IMR-90 (cell line): ENCODE measurements at regions not wholly inside any gene's neighbourhood (a gene's known extent, or its start where the extent isn't known, plus 50 kb on each side); places are given as distances from the start of the nearest gene placed in this dataset.

Experiments
- ATAC-seq: fragments of 200-7000 bp; cut with Tn5 transposase; 2 replicates; pipeline ENCODE4 v1.9.1; 2020; ENCODE audit warnings: low read depth, mild to moderate bottlenecking, moderate library complexity
- BruUV-seq: library from RNA; stranded (reverse); fragments of 400-500 nt; replicated peaks from 2 replicates; lab custom pipeline; 2021; lab: Mats Ljungman, UMichigan
- CTCF ChIA-PET: fragments of 300-600 bp; formaldehyde crosslinking; extraction: SDS; loops from one replicate; lab custom pipeline; 2021; ENCODE audit warnings: antibody characterized with exemption; lab: Yijun Ruan, JAX
- POLR2A ChIA-PET: fragments of 300-600 bp; sonication (Branson Sonifier 250); formaldehyde crosslinking; loops from one replicate; lab custom pipeline; 2022; ENCODE audit warnings: antibody characterized with exemption; ENCODE audit not compliant: unreplicated experiment; lab: Charles Lee
- DNase-seq: peaks from one replicate; pipeline ENCODE4 v3.0.0; 2013
- H2AFZ ChIP-seq: replicated peaks from 2 replicates; pipeline ENCODE3; 2013; ENCODE audit warnings: low read length, mild to moderate bottlenecking; ENCODE audit not compliant: poor library complexity
- H2AK5ac ChIP-seq: 2 replicates; pipeline ENCODE4 v1.6.1; 2013; ENCODE audit warnings: low read depth, low read length, inconsistent platforms
- H2AK9ac ChIP-seq: replicated peaks from 2 replicates; pipeline ENCODE3; 2013; ENCODE audit warnings: mild to moderate bottlenecking, low read depth, low read length, moderate library complexity; ENCODE audit not compliant: poor library complexity
- H2BK120ac ChIP-seq: 2 replicates; pipeline ENCODE4 v1.6.1; 2013; ENCODE audit warnings: low read depth, low read length, inconsistent platforms
- H2BK15ac ChIP-seq: 3 replicates; pipeline ENCODE4 v1.6.1; 2013; ENCODE audit warnings: low read depth, low read length, inconsistent platforms
- H2BK20ac ChIP-seq: 2 replicates; pipeline ENCODE4 v1.6.1; 2013; ENCODE audit warnings: low read depth, mild to moderate bottlenecking, inconsistent platforms, low read length, moderate library complexity
- H2BK5ac ChIP-seq: 2 replicates; pipeline ENCODE4 v1.6.1; 2013; ENCODE audit warnings: mild to moderate bottlenecking, low read depth, low read length, inconsistent platforms; ENCODE audit not compliant: poor library complexity, severe bottlenecking
- H3K14ac ChIP-seq: replicated peaks from 2 replicates; pipeline ENCODE4 v1.6.1; 2013; ENCODE audit warnings: low read depth, low read length, inconsistent platforms
- H3K18ac ChIP-seq: 2 replicates; pipeline ENCODE4 v1.6.1; 2013; ENCODE audit warnings: low read depth, low read length, control low read depth
- H3K23ac ChIP-seq: 2 replicates; pipeline ENCODE4 v1.6.1; 2013; ENCODE audit warnings: low read depth, low read length, inconsistent platforms
- H3K27ac ChIP-seq: 2 replicates; pipeline ENCODE4 v1.5.1; 2013; ENCODE audit warnings: mild to moderate bottlenecking, control low read depth, low read length; ENCODE audit not compliant: insufficient read depth
- H3K27me3 ChIP-seq: 2 replicates; pipeline ENCODE4 v1.6.1; 2013; ENCODE audit warnings: low read length; ENCODE audit not compliant: control insufficient read depth, insufficient read depth
- H3K36me3 ChIP-seq: 2 replicates; pipeline ENCODE4 v1.6.1; 2013; ENCODE audit warnings: low read length, mixed read lengths; ENCODE audit not compliant: control insufficient read depth, insufficient read depth
- H3K4ac ChIP-seq: 2 replicates; pipeline ENCODE4 v1.6.1; 2013; ENCODE audit warnings: low read depth, low read length, inconsistent platforms
- H3K4me1 ChIP-seq: 2 replicates; pipeline ENCODE4 v1.6.1; 2013; ENCODE audit warnings: low read length, mixed read lengths; ENCODE audit not compliant: control insufficient read depth, insufficient read depth
- H3K4me2 ChIP-seq: 2 replicates; pipeline ENCODE4 v1.6.1; 2013; ENCODE audit warnings: low read depth, mild to moderate bottlenecking, control low read depth, low read length, moderate library complexity
- H3K4me3 ChIP-seq: 2 replicates; pipeline ENCODE4 v1.5.1; 2013; ENCODE audit warnings: low read depth, mild to moderate bottlenecking, control low read depth, low read length, moderate library complexity; ENCODE audit not compliant: insufficient read depth
- H3K56ac ChIP-seq: 2 replicates; pipeline ENCODE4 v1.6.1; 2013; ENCODE audit warnings: low read length, inconsistent platforms; ENCODE audit not compliant: insufficient read depth; ENCODE audit errors: extremely low read depth
- H3K79me1 ChIP-seq, 2 experiments: 2 replicates each; pipeline ENCODE4 v1.6.1; 2013; ENCODE audit warnings: low read length in 2 of 2, inconsistent platforms in 1 of 2, low read depth in 1 of 2
- H3K9ac ChIP-seq: 2 replicates; pipeline ENCODE4 v1.6.1; 2013; ENCODE audit warnings: low read depth, low read length, control low read depth
- H3K9me1 ChIP-seq: 2 replicates; pipeline ENCODE4 v1.6.1; 2013; ENCODE audit warnings: low read length, inconsistent platforms; ENCODE audit not compliant: insufficient read depth
- H3K9me3 ChIP-seq: 2 replicates; pipeline ENCODE4 v1.6.1; 2013; ENCODE audit warnings: low read length; ENCODE audit not compliant: control insufficient read depth, insufficient read depth
- H4K20me1 ChIP-seq: 2 replicates; pipeline ENCODE4 v1.6.1; 2013; ENCODE audit warnings: low read length, inconsistent platforms; ENCODE audit not compliant: insufficient read depth
- H4K5ac ChIP-seq: 2 replicates; pipeline ENCODE4 v1.6.1; 2013; ENCODE audit warnings: mild to moderate bottlenecking, low read depth, low read length, control low read depth
- H4K8ac ChIP-seq, 2 experiments: 2 replicates each; pipeline ENCODE4 v1.6.1; 2013; ENCODE audit warnings: low read depth in 2 of 2, low read length in 2 of 2, control low read depth in 1 of 2, inconsistent platforms in 1 of 2
- H4K91ac ChIP-seq: 2 replicates; pipeline ENCODE4 v1.6.1; 2013; ENCODE audit warnings: low read depth, low read length, inconsistent platforms; ENCODE audit not compliant: insufficient read depth
- FOS ChIP-seq: fragments of 150-350 bp; IDR thresholded peaks from 2 replicates; pipeline ENCODE4 v1.6.1; 2016; ENCODE audit warnings: low read depth, low read length
- MAFK ChIP-seq: IDR thresholded peaks from 2 replicates; pipeline ENCODE4 v1.6.1; 2012; ENCODE audit warnings: low read depth, low read length, improper control_type of control experiment
- MAZ ChIP-seq: IDR thresholded peaks from 2 replicates; pipeline ENCODE4 v1.6.1; 2012; ENCODE audit warnings: low read depth, mild to moderate bottlenecking, low read length, improper control_type of control experiment, moderate library complexity, borderline replicate concordance
- POLR2A ChIP-seq: IDR thresholded peaks from 2 replicates; pipeline ENCODE4 v1.6.1; 2012; ENCODE audit warnings: mild to moderate bottlenecking, low read depth, low read length
- RAD21 ChIP-seq: IDR thresholded peaks from 2 replicates; pipeline ENCODE4 v1.6.1; 2012; ENCODE audit warnings: low read length, improper control_type of control experiment
- SMC3 ChIP-seq: fragments of 150-350 bp; IDR thresholded peaks from 2 replicates; pipeline ENCODE4 v1.6.1; 2016; ENCODE audit warnings: low read depth, mild to moderate bottlenecking, antibody characterized with exemption, low read length, moderate library complexity
- WGBS, 2 experiments: methylation state at CpG; one replicate each; pipeline versions ENCODE4 v1.1.5 to v1.1.7; 2013; ENCODE audit warnings: missing lambda C conversion rate in 2 of 2; ENCODE audit not compliant: insufficient read length in 1 of 2; ENCODE audit errors: extremely low coverage in 2 of 2; 5-methylcytosine and 5-hydroxymethylcytosine counted together
- dilution Hi-C: fragments of 300-500 bp; cut with HindIII; formaldehyde crosslinking; loops from one replicate; pipeline ENCODE4 v1.14.3; 2018; ENCODE audit warnings: low sequenced_read_pairs; ENCODE audit not compliant: unreplicated experiment
- in situ Hi-C: fragments of 300-500 bp; cut with MboI; formaldehyde crosslinking; loops from 3 replicates; pipeline ENCODE4 v1.14.3; 2019; ENCODE audit warnings: low sequenced_read_pairs, inconsistent platforms, mixed read lengths
- intact Hi-C: fragments of 100-400 bp; cut with micrococcal nuclease; formaldehyde crosslinking; loops from 2 replicates; pipeline ENCODE4 v1.10.0; 2022
- TF ChIP-seq, protein P1 (sequence below): conservative IDR thresholded peaks from 2 replicates; pipeline ENCODE4 v1.5.1; 2012; ENCODE audit warnings: mild to moderate bottlenecking, low read depth, low read length, improper control_type of control experiment

DNA sequence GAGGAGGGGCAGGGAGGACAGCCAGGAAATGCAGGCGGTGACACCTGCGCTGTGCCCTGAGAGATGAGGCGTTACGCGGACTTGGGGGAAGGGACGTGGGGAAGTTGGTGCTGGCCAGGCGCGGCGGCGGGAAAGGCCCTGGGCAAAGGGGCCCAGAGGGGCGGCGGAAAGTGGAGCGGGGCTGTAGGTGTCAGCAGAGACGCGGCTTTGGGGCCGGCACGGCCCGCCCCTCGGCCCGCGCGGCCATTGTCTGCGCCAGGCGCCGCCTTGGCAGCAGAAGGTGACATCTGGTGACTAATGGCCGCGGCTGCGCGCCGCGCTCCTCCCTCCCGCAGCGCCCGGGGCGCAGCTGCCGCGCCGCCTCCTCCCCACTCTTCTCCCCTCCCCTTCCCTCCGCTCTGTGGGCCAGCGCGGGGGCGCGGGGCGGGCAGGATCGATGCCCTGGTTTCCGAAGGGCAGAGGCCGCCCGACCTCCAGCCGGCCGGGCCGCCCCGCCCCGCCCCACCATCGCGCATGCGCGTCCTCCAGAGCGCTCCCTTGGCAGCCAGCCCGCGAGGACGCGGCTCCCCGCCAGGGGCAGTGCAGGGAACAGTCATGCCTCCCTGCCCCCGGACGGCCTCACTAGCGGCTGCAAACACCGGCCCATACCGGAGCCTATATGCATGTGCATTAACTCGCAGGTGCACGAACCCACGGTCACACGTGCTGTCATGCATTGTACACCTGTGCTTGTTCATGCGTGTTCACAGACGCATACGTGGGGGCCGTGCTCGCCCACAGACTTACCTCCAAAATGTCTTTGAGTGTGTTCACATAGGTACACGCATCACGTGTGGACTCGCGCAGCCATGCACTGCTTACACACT, 269.6 kb downstream of the RPS24 start:
- no peaks in the 10 kb centered on the region; the same call in 1 of the 2 replicates for H3K9me3 ChIP-seq
- POLR2A ChIA-PET = no interaction called here
- peak overlapping the region; percentile 16; the same call in 1 of the 2 replicates for H2BK20ac ChIP-seq
- H3K18ac ChIP-seq = peak overlapping the region; percentile 48
- H3K27ac ChIP-seq = peak overlapping the region; percentile 69
- peak overlapping the region; percentile 82 for H3K9ac ChIP-seq
- peak overlapping the region; percentile 74 for H4K5ac ChIP-seq
- no peaks in the 10 kb centered on the region; the same call in 1 of the 2 replicates for H4K20me1 ChIP-seq
- no TSS peak for BruUV-seq
- peaks cover 10% of the 10 kb centered on the region for H3K9me1 ChIP-seq
- H2AK5ac ChIP-seq = peak overlapping the region; percentile 77; the same call in 1 of the 2 replicates
- H3K4me3 ChIP-seq = peak overlapping the region; percentile 62
- peak overlapping the region; percentile 95; the same call in 2 of the 3 replicates for H2BK15ac ChIP-seq
- peak overlapping the region; percentile 95 for H2AFZ ChIP-seq
- peak overlapping the region; percentile 87 for H3K4me2 ChIP-seq
- intact Hi-C loops (loop anchor here (1.0 to 10.0 kb wide), 6 partner anchors 91 to 766 kb away; partner anchors contain the start of gene ZMIZ1), in situ Hi-C loops (loop anchor here (10.0 kb wide), 1 partner anchor 258 kb away; no protein-coding TSS in a partner anchor), dilution Hi-C loops (no loop called here)
- H4K91ac ChIP-seq = peak overlapping the region; percentile 95
- peak overlapping the region; percentile 87 for H2AK9ac ChIP-seq
- H2BK120ac ChIP-seq = peak overlapping the region; percentile 86
- H2BK5ac ChIP-seq = peak overlapping the region; percentile 62
- ATAC-seq (peak; percentile 100), DNase-seq (peak; percentile 85)
- peak overlapping the region; percentile 94 for H3K4ac ChIP-seq
- peak overlapping the region; percentile 60; the same call in 1 of the 2 replicates for H3K56ac ChIP-seq
- TF ChIP-seq SMC3 (peak; percentile 54), MAZ (peak; percentile 92; the same call in 1 of the 2 replicates), FOS (no peak), MAFK (no peak), RAD21 (peak; percentile 77), POLR2A (peak; percentile 63; the same call in 1 of the 2 replicates)
- TF ChIP-seq, protein P1, sequence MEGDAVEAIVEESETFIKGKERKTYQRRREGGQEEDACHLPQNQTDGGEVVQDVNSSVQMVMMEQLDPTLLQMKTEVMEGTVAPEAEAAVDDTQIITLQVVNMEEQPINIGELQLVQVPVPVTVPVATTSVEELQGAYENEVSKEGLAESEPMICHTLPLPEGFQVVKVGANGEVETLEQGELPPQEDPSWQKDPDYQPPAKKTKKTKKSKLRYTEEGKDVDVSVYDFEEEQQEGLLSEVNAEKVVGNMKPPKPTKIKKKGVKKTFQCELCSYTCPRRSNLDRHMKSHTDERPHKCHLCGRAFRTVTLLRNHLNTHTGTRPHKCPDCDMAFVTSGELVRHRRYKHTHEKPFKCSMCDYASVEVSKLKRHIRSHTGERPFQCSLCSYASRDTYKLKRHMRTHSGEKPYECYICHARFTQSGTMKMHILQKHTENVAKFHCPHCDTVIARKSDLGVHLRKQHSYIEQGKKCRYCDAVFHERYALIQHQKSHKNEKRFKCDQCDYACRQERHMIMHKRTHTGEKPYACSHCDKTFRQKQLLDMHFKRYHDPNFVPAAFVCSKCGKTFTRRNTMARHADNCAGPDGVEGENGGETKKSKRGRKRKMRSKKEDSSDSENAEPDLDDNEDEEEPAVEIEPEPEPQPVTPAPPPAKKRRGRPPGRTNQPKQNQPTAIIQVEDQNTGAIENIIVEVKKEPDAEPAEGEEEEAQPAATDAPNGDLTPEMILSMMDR = peak; percentile 75
- CTCF ChIA-PET = interaction anchor here (1.2 to 1.4 kb wide), 2 partner anchors 56 to 94 kb away, joined by 3 to 4 read pairs; no protein-coding TSS in a partner anchor
- 8% methylated on average over 45 of the region's 81 CpGs; no CpG with 5 or more reads in 1 of the 2 experiments for WGBS, 2 experiments
- H3K36me3 ChIP-seq = no peaks in the 10 kb centered on the region
- 0 out of 2 replicates have a peak, but pooled peaks cover 2% of the 10 kb centered on the region for H3K27me3 ChIP-seq
- H3K4me1 ChIP-seq = peaks cover 3% of the 10 kb centered on the region; the same call in 1 of the 2 replicates
- peak overlapping the region; percentile 90 to 99 for H4K8ac ChIP-seq
- peak overlapping the region; percentile 90 for H3K14ac ChIP-seq
- no peaks in the 10 kb centered on the region for H3K79me1 ChIP-seq
- peak overlapping the region; percentile 73; the same call in 1 of the 2 replicates for H3K23ac ChIP-seq
